ENCODE measurements at regions not wholly inside any gene's neighbourhood (a gene's known extent, or its start where the extent isn't known, plus 50 kb on each side); places are given as distances from the start of the nearest gene placed in this dataset.
"Not testable (repeated sequence)": the region's sequence is repeated elsewhere in the genome, so short reads cannot be mapped to it uniquely, and the experiment has no call there.

DNA sequence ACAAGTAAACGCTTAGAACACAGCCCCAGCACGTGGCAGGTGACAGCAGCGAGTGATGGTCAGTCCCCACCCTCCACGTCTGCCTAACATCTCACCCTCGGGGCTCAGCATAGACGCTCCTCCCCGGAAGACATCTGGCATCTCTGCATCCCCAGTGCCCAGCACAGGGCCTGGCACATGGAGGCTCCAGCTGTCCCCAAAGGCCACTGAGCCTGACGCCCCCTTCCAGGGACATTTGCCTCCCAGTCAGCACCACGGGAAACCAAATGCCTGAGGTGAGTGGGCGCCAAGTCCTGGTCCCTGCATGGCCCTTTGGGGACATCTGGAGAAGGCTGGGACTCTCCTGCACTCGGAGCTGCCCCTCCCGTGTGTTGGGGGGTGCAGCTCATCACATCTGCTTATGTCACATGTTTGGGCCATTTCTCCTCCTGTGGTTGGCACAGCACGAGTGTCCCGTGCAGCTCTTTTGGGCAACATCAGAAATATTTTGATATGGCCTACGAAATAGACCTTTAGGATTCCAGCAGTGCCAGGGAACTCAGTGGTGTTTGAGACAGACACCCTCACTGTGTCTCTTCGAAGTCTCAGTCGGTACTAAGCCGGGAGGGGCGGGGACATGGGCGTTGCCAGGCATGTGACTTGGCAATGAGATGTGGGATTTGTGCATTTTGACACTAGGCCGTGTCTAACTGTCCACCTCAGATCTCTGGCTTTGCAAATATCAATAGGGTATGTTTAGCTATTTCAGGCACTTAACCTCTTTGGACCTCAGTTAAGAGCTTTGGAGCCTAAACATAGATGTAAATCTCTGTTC, 315.0 kb downstream of the PTPRU start:
- Histone ChIP-seq H3K9me3 (no peaks in the 10 kb centered on the region), H3K4me1 (no peaks in the 10 kb centered on the region), H3K27me3 (no peaks in the 10 kb centered on the region), H3K36me3 (no peaks in the 10 kb centered on the region), H3K4me3 (ENCODE audit: low read depth, low read length) (no peak overlapping the region)
- TF ChIP-seq, protein P1, sequence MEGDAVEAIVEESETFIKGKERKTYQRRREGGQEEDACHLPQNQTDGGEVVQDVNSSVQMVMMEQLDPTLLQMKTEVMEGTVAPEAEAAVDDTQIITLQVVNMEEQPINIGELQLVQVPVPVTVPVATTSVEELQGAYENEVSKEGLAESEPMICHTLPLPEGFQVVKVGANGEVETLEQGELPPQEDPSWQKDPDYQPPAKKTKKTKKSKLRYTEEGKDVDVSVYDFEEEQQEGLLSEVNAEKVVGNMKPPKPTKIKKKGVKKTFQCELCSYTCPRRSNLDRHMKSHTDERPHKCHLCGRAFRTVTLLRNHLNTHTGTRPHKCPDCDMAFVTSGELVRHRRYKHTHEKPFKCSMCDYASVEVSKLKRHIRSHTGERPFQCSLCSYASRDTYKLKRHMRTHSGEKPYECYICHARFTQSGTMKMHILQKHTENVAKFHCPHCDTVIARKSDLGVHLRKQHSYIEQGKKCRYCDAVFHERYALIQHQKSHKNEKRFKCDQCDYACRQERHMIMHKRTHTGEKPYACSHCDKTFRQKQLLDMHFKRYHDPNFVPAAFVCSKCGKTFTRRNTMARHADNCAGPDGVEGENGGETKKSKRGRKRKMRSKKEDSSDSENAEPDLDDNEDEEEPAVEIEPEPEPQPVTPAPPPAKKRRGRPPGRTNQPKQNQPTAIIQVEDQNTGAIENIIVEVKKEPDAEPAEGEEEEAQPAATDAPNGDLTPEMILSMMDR (IDR thresholded peaks at IDR 0.05; ENCODE audit: low read depth, low read length), result no peak
- no peak for DNase-seq

DNA sequence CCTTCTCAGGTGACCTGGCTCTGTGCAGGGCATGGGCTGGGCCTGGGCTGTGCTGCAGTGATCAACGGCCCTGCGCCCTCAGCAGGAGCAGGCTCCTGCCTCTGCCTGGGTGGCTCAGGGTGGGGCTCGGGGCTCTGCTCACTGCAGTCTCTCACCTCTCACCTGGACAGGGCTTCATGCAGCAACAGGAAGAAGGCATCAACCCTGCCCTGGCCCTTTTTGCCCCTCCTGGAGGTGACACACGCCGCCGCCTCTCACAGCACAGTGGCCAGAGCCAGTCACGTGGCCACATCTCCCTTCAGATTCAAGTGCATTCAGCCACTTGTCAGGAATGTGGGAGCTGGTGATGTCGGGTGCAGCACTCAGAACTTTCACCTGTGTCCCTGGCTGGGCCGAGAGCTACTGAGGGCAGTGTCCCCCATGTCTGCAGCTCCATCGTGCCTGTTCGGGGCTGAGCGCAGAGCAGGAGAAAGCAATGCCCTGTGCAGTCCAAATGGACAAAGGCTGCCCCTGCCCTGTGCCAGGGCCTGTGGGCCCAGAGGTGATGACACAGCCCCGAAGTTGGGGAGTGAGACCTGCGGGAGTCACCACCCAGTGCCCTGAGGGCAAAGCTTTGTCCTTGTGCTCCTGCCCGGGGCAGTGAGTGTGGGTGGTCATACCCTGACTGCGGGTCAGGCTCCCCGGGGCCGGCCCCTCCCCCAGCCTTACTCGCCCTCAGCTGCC, 314.0 kb downstream of the PTPRU start:
- H3K27me3 ChIP-seq, result no peaks in the 10 kb centered on the region
- no peaks in the 10 kb centered on the region for H3K4me1 ChIP-seq
- H3K36me3 ChIP-seq, result no peaks in the 10 kb centered on the region
- no peaks in the 10 kb centered on the region for H3K9me3 ChIP-seq
- H3K4me3 ChIP-seq (ENCODE audit: low read depth, low read length), result no peak overlapping the region
- no peak for DNase-seq
- TF ChIP-seq, protein P1 (IDR thresholded peaks at IDR 0.05; ENCODE audit: low read depth, low read length), result no peak

DNA sequence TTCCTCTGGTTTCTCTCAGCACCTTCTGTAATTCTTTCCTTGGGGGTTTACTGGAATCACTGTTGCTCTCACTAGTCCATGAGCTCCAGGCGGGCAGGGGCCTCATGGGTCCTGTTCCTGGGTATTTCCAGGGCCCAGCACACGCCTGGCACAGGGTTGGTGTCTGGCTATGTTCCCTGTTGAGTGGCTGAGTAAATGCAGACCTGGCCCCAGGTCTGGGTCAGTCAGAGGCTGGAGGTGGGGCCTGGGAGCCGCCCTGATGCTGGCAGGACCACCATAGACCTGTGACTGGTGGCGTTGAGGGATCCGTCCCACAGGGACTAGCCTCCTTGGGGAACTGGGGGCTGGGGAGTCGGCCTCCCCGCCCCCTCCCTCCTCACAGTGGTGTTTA, 313.4 kb downstream of the PTPRU start:
- not testable (repeated sequence) for H3K36me3 ChIP-seq; H3K4me3 ChIP-seq (ENCODE audit: low read depth, low read length); H3K27me3 ChIP-seq; H3K4me1 ChIP-seq; H3K9me3 ChIP-seq; DNase-seq

DNA sequence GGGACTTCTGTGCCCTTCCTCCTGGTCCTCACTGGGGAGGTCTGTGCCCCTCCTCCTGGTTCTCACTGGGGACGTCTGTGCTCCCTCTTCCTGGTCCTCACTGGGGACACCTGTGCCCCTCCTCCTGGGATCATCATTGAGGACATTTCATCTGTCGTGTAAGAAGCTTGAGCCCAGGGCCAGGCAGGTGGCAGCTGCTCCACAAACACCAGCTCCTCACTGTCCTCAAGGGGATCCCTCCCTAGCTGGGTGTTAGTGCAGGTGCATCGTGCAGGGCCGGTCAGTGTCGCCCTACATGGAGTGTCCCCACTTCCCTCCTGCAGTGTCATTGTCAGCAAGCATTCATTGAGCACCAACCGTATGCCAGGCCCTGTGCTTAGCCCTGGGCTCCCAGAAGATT, 312.7 kb downstream of the PTPRU start:
- TF ChIP-seq, protein P1 (IDR thresholded peaks at IDR 0.05; ENCODE audit: low read depth, low read length), result no peak
- no peak for DNase-seq
- Histone ChIP-seq H3K9me3 (no peaks in the 10 kb centered on the region), H3K36me3 (no peaks in the 10 kb centered on the region), H3K4me1 (no peaks in the 10 kb centered on the region), H3K27me3 (no peaks in the 10 kb centered on the region), H3K4me3 (ENCODE audit: low read depth, low read length) (no peak overlapping the region)

DNA sequence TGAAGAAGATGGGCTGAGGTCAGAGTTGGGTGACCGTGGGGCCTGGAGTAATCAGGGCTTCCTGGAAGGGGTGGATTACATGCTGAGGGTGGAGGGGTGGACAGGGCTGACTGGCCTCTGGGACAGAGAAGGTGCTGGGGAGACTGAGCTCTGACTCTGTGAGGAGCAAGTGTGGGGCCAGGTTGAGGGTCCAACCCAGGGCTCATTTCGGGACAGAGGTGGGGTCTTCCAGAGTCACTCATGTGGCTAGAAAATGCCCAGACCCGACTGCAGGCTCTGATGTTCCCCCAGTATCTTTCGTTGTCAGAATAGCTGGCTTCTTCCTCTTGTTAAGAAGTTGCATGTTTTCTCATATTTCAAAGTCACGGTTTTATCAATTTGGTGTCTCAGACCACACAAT, 311.8 kb downstream of the PTPRU start:
- H3K4me1 ChIP-seq, result no peaks in the 10 kb centered on the region
- H3K4me3 ChIP-seq (ENCODE audit: low read depth, low read length), result no peak overlapping the region
- H3K36me3 ChIP-seq, result no peaks in the 10 kb centered on the region
- no peaks in the 10 kb centered on the region for H3K27me3 ChIP-seq
- DNase-seq, result no peak
- no peaks in the 10 kb centered on the region for H3K9me3 ChIP-seq
- TF ChIP-seq, protein P1 (IDR thresholded peaks at IDR 0.05; ENCODE audit: low read depth, low read length), result no peak

DNA sequence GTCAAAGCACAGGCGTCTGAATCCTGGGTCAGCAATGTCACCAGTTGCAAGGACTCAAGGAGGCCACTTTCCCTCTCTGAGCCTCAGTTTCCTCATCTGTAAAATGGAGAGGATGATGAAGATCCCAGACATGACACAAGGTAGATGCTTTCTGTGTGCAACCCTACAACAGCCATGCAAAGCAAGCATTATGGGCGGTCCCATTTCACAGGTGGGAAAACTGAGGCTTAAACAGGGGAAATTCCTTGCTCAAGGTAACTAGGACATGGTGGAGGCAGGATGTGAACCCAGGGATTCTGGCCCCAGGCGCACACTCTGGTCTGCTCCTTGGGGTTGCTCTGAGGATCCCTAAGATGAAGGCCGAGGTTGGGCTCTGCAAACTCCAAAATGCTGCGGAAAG, 311.0 kb downstream of the PTPRU start:
- no peaks in the 10 kb centered on the region for H3K27me3 ChIP-seq
- no peak overlapping the region for H3K4me3 ChIP-seq (ENCODE audit: low read depth, low read length)
- H3K9me3 ChIP-seq, result no peaks in the 10 kb centered on the region
- TF ChIP-seq, protein P1 (IDR thresholded peaks at IDR 0.05; ENCODE audit: low read depth, low read length), result no peak
- no peak for DNase-seq
- H3K4me1 ChIP-seq, result no peaks in the 10 kb centered on the region
- no peaks in the 10 kb centered on the region for H3K36me3 ChIP-seq
